NCI-H510A treated with DMSO at 0.1 percent for 48 hours (cell line): ENCODE measurements at regions not wholly inside any gene's neighbourhood (a gene's known extent, or its start where the extent isn't known, plus 50 kb on each side); places are given as distances from the start of the nearest gene placed in this dataset.

Experiments
- DNase-seq: peaks from one replicate; lab custom pipeline; 2025; lab: John Stamatoyannopoulos, UW

DNA sequence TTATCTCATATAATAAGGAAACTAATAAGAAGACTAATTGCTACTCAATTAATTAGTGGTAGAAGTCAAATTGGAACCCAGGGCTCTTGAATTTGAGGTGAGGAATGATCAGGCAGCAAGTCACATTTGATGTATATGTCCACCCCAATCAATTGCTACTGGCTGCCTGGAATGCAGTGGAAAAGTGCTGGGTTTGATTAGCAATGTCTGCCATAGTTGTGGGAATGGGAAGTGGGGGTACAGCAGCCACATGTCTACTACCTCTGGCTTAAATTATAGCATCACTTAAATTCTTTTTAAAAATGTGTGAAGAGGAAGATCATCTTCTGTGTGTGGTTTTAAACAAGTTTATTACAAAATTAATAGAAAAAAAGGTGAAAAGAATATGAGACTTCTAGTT is 50.8 kb upstream of the NAV2 start:
- DNase-seq = no peak

GRCh38 chr11:19660076-19660475 is 52.6 kb upstream of the NAV2 start:
- DNase-seq = peak; percentile 34

DNA sequence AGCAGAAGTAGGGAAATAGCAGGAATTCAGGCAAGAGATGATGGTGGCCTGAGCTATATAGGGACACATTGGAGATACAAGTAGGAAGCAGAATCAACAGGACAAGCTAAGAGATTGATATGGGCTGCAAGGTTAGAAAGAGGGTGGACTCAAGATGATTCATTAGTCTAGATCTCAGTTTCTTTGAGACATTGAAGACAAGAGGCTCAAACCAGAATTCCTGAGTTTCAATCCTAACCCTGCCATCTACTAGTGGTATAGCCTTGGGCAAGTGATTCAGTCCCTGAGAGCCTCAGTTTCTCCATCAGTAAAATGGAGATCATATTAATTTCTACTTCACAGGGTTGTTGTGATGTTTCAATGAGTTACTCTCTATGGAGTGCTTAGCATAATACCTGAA is 53.1 kb upstream of the NAV2 start:
- DNase-seq = no peak

DNA sequence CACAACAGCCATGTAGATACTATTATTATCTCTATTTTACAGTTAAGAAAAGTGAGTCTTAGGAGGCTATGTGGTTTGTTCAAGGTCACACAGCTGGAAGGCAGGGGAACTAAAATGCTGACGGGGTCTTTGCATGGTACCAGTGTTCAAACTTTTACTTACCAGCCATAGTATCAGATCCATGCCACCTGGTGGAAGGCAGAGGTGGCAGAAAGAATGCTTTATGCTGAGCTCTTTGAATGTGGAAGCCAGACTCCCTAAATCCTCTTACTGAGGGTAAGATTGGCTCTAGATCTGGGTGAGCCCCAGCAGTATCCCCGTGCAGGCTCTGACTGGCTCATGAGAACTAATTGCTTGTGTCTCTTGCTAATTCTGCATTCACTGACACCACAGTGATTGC is 54.3 kb upstream of the NAV2 start:
- no peak for DNase-seq

DNA sequence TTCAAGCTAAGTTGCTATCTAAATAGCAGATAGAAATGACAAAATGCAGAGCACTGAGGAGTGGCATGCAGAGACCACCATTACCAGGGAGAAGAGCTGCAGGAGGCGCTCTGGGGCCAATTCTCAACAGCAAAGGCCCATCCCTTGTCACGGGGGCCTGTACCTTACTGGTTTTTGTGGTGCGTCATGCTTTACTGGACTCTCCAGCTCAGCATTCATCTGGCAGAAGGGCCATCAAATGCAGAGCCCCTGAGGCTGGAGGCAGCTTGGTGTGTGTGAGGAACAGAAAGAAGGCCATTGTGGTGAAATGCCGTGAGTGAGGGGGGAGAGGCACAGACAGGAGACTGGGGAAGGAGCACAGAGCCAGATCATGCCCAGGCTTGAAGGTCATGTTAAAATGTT is 56.5 kb upstream of the NAV2 start:
- no peak for DNase-seq

DNA sequence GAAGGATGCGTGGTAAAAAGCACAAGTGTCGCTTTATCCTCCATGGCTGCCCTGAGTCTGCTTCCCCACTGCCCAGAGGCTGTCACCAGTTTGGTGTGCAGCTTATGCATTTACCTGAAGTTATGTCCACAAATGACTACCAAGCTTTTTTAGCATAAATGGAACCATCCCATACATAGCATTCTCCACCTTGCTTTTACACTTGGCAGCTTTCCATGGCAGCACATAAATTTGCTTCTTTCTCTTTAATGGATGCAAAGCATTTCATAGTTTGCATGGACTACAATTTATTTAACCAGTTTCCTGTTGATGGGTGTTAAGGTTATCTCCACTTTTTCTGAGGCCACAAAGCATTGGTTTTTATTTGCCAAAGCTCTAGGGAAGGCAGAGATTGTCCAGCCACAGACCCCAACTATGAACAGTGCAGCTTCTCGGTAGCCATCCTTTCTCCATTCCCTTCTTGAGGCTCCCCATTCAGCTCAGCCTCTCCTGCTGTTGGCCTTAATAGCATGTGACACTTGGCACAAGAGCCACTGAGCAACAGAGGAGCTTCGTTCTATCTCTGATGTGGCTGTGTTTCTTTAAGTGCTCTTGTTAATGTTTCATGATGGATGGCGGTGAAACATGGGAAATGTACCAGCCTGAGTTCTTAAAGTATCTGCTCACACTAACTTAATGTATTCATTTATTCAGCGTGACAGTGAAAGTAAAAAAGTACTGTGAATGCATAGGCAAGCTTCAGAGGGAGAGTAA is 59.8 kb upstream of the NAV2 start:
- DNase-seq = no peak

- DNase-seq = no peak
Measured at GRCh38 chr11:19651653-19652052, 61.0 kb upstream of the NAV2 start.

DNA sequence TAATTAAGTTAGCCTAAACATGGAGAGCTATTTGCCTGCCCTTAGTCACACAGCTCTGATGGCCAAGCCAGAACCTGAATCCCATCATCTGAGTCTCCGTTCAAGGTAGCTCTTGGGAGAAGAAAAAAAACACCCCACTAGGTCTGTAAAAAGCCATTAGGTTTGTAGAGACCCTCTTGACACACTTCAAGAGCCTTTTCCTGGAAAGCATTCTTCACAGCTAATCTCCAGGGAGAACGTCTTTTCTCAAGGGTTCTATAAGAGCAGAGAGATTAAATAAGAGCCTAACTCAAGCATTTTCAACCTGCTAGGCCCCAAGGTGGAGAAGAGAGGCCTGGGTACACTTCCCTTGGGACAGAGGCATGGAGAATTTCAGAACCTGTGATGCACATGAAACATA is 61.6 kb upstream of the NAV2 start:
- DNase-seq = no peak

DNA sequence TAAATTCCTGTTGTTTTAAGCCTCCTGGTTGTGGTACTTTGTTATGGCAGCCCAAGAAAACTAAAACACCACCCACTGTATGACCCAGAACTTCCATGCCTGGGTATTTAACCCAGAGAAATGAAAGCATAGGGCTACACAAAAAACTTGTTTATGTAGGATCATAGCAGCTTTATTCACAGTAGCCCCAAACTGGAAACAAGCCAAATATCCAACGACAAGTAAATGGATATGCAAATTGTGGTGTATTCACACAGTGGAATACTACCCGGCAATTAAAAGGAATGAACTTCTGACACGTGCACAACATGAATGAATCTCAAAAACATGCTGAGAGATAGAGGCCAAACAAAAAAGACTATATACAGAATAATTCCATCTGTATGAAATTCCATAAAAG is 62.2 kb upstream of the NAV2 start:
- no peak for DNase-seq

DNA sequence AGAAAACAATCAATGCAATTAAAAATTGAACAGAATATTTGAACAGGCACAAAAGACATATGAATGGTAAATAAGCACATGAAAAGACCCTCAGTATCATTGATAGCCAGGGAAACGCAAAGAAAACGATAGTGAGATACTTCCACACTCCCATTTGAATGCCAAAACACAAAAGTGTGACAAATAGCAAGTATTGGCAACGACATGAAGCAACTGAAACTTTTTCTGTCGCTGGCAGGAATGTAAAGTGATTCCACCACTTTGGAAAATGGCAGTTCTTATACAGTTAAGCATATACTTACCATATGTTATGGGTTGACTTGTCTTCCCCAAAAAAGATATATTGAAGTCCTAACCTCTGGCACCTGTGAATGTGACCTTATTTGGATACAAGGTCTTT is 62.9 kb upstream of the NAV2 start:
- DNase-seq = no peak

- DNase-seq = peak; percentile 9
Measured at GRCh38 chr11:19648321-19648720, 64.3 kb upstream of the NAV2 start.

DNA sequence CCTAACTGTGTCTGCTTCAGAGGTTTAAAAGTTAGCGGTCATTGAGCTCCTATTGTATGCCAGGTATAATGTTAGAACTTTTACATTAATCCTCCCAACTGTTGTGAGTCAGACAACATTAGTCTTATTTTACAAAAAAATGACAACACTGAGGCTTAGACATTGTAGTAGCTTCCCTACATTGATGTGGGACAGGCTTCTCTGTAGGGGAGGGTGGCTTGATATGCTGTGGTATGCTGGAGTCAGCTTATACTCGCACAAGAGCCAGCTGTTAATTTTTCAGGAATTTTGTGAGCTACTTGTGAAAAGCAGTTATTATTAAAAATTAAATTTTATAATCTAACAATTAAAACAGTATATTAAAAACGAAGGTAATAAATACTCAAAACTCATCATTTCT is 64.8 kb upstream of the NAV2 start:
- no peak for DNase-seq

- DNase-seq = no peak
Measured at GRCh38 chr11:19646921-19647320, 65.7 kb upstream of the NAV2 start.

DNA sequence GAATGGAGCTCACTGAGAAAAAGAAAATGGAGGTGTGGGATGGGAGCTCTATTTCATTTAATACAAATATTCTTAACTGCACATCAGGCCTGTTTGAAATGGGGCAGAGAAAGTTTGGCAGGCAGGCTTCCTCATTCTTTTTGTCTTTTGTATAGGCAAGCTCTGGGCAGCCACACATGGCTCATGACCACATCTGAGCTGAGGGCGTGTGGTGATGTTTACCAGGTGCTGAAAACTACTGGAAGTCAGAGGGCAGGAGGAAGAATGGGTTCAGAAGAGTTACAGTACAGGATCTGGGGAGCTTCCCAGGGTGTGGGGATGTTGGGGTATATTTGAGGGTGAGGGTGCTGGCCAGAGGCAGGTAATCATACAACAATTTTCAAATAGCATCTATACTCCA is 66.3 kb upstream of the NAV2 start:
- DNase-seq = no peak

- no peak for DNase-seq
Measured at GRCh38 chr11:19644316-19644715, 68.3 kb upstream of the NAV2 start.

DNA sequence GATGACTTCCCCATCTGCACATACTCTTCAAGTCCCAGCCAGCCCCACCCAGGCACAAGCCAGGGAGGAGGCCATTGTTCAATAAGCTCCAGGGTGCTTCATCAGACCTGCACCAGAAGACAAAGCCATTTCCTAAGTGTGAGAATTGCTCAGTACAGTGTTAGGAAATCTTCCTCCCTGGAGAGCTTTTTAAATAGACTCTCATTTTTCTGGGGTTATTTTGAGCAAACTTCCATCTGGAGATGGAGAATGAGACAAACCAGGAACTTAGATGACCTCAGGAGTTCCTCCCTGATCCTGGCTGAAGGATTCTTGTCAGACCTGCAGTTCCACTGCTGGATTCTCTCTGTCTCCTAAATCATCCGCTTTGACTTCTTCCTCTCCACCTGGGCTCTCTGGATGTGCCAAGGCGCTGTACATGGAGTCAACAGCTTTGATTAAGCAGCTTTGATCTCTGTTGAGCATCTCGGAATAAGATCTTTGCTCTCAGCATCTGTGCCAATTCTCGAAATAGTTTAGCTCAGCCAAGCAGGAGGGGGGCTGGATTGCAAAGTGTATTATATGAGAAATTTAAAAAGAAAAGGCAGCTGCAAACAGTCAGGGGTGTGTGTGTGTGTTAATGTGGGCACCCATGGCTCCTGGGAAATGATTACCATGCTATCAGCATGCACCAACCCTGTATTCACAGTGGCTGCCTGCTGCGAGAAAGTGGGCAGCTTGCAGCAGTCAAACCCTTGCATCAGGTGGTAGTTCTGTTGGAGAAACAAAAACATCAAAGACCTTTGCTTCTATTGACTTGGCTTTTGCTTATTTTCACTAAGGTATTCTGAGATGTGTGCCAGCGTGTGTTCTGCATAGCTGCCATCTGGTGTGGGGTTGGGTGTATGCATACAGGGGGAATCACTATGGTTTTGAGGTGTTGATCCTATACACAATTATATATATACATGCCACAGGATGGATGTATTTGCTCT is 70.2 kb upstream of the NAV2 start:
- no peak for DNase-seq

GRCh38 chr11:19639603-19640105 is 73.0 kb upstream of the NAV2 start:
- no peak for DNase-seq

DNA sequence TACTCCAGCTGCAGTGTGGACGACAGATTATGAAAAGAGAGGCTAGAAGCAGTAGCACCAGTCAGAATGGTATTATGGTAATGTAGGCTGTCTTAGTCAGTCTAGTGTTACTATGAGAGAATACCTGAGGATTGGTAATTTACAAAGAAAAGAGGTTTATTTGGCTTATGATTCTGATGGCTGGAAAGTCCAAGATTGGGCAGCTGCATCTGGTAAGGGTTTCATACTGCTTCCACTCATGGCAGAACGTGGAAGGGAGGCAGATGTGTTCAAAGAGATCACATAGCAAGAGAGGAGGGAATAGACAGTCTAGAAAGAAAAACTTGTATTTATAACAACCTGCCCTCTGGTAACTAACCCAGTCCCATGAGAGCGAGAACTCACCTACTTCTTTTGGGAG is 77.3 kb upstream of the NAV2 start:
- no peak for DNase-seq

DNA sequence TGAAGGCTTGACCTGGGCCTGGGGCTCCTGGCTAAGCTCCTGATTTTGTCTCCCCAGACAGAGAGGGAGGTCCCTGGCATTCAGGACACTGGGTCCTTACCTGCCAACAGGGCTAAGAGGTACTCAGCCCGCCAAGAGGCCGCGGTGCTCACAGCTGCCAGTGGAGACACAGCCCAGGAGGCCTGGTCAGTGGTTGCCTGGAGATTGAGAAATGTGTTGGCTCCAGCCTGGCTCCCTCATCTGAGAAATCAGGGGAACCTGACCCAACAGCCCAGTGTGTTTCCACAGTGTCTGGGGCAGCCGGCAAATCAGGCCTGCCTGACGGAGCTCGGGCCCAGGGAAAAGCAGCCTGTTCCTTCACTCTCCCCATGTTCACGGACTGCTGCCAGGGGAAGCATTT is 79.4 kb upstream of the NAV2 start:
- no peak for DNase-seq

- no peak for DNase-seq
Measured at GRCh38 chr11:19632499-19632834, 80.2 kb upstream of the NAV2 start.

DNA sequence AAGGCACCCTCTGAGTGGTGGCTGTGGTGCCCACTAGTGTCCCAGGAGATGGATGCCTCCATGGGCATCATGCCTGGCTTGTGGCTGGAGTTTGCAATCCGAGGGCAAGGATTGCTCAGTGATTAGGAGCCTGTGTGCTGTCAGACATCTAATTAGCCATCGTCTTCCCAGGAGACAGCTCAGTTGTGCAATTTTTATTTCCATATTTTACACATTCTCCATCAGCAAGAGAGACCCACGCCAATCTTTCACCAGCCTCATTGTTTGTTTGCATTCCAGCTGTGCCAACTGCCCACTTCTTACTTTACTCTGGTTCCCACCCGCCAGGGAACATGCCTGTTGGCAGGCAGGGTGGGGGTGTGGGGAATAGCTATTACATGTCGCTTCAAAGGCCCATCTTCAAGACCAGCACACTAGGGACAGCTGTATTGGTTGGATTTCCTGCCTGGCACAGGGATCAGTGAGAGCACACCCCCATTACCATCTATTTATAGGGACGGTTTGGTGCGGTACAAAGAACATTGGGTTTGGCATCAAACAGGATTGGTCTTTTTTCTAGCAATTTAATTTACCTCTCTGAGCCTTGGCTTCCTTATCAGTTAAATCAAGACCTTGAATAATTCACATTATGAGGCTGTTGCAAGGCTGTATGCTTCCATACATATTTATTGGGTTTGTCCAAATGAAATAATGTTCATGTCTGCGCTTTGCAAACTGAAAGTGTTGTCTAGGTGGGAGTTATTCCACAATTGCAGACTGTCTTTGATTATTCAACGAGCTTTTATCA is 80.7 kb upstream of the NAV2 start:
- DNase-seq = no peak

DNA sequence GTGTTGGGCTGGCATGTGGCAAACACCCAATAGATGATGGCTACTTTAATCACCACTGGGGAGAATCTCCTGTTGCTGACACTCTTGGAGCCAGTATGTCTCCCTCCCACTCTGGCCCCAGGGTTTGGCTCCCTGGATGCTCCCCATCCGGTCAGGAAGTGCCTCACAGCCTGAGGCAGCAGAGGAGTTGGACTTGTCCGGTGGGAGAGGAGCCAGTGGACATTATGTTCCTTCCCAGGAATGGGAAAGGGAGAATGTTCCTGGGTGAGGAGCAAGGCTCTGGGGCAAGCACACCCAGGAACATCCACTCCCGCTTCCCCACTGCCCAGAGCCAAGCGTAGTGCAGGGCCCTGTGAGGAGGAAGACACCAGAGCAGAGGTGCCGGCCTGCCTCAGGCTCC is 84.6 kb upstream of the NAV2 start:
- DNase-seq = no peak

- no peak for DNase-seq
Measured at GRCh38 chr11:19627566-19627965, 85.1 kb upstream of the NAV2 start.
